Peyer's patch (tissue), 4 donors: ENCODE measurements at regions not wholly inside any gene's neighbourhood (a gene's known extent, or its start where the extent isn't known, plus 50 kb on each side); places are given as distances from the start of the nearest gene placed in this dataset.
"Not testable (repeated sequence)": the region's sequence is repeated elsewhere in the genome, so short reads cannot be mapped to it uniquely, and the experiment has no call there.

ENCODE experiments used
- CTCF ChIP-seq, 6 experiments: fragments of 450-650 bp in 4 of 6; fragments of 200-600 bp in 2 of 6; sonication (generic) in 1 of 6; IDR thresholded peaks; one replicate each; pipeline ENCODE4 v1.5.1; 2017 to 2019; ENCODE audit warnings: antibody characterized with exemption in 6 of 6, mild to moderate bottlenecking in 3 of 6, moderate library complexity in 1 of 6
- POLR2A ChIP-seq, 2 donors: fragments of 450-650 bp; IDR thresholded peaks; one replicate each; pipeline ENCODE4 v1.5.1; 2017; ENCODE audit warnings: antibody characterized with exemption in 2 of 2, mild to moderate bottlenecking in 2 of 2, moderate library complexity in 2 of 2

GRCh38 chr15:20591936-20592335 is 50.3 kb upstream of the GOLGA6L6 start:
- TF ChIP-seq POLR2A, CTCF (IDR thresholded peaks at IDR 0.05): not testable (repeated sequence)
